Activated CD4-positive, alpha-beta T cell treated with anti-CD3 and anti-CD28 coated beads, Interleukin-2, Interleukin-4, amounts not matched to agents 100 ng/mL and 50 ng/mL, durations not matched to agents 16 hours and 8 hours (primary cell): ENCODE measurements at regions not wholly inside any gene's neighbourhood (a gene's known extent, or its start where the extent isn't known, plus 50 kb on each side); places are given as distances from the start of the nearest gene placed in this dataset.

Source experiments
- DNase-seq: peaks from one replicate; pipeline ENCODE4 v3.0.0-alpha.2; 2020; ENCODE audit warnings: low spot score

GRCh38 chr7:18413447-18413846 is 82.1 kb upstream of the HDAC9 start:
- DNase-seq, result no peak

DNA sequence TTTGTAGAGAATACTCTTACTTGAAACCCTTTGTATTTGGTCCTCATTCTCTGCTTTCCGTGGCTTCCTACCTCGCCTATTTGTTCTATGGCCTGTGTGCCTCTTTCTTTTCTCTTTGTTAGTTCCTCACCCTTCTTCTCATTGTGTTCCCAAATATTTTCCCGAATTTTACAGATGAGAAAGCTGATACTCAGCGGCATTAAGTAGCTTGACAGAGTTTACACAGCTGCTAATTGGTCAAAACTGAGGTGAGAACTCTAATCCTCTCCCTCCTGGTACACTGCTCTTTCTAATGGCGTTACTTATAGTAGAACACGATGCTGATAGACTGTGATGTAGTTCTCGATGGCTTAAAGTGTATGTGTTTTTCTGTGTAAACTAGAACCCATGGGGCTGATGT is 80.7 kb upstream of the HDAC9 start:
- no peak for DNase-seq

- DNase-seq, result no peak
Observed at GRCh38 chr7:18416988-18417387, 78.6 kb upstream of the HDAC9 start.

DNA sequence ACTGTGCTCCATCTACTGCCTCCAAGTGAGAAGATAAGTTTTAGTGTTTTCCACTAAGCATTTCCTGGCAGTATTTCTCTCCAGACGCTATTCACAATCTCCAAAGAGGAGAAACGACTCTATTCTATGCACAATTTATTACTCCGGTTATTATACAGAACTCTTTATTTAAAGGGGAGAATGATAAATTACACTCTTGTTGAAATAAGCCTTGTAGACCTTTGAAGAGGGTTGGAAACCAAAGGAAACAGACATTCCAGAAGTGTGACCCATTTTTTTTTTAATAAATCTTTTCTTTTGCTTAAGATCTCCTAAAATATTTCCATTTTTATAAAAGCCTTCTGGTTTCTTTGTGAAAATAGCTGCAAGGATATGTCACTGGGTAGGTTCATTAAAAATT is 76.1 kb upstream of the HDAC9 start:
- no peak for DNase-seq

DNA sequence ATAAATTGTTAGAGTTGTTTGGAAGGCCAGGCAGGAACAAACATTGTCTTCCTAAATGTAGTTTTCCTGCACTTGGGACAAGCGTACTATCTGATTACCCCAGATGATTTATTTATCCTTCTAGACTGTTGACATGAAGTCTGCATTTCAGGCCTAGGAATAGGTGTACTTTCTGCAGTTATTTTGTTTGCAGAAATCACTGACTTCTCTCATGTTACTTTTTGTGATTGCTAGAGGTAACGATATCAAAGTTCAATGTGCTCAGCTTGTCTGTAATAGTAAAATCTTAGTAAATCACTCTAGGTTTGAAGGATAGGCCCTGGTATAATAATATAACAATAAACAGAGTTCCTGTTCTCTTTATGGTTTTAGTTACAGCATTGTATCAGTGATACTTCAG is 75.4 kb upstream of the HDAC9 start:
- DNase-seq, result no peak

DNA sequence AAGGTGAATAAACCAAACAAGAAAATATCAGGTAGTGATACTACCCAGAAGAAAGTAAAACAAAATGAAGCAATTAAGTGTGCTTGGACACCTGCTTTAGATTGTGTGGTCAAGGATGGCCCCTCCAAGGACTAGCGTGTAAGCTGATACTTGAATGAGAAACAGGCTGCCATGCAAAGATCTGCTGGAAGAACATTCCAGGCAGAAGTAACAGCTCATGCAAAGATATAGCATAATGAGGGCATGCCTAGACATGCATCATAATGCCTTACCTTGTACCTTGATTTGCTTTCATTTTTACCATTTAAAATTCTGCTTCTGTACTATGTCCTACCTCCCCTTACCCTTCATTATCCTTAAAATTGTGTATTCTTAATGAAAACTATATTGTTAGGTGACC is 74.8 kb upstream of the HDAC9 start:
- no peak for DNase-seq

DNA sequence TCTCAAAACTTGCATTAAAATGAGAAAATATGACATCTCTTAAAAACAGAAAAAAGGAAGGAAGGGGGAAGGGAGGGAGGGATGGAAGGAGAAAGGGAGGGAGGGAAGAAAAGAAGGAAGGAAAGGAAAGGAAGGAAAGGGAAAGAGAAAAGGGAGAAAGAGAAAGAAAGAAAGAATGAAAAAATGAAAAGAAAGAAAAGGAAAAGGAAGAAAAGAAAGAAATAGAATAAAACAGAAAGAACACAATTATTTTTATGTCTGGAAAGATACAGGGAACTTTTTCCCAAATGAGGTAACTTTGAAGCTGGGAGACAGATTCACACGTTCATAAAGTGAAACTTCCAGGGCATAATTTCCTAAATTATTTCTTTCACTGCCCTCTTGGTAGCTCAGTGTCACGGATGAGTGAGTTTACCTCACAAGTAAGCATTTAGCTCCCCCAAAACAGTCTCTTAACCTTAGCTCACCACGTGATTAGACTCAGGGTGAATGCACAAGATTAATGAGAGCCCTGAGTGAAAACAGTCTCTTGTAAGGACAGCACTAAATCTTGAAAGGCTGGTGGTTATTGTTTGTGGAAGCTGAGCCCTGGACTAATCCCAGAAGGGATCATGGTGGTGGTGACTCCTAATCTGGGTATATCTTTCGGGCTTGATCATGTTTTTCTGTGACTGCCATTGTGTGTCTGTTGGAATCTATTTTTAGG is 74.1 kb upstream of the HDAC9 start:
- no peak for DNase-seq

GRCh38 chr7:18425227-18425626 is 70.3 kb upstream of the HDAC9 start:
- no peak for DNase-seq

- no peak for DNase-seq
Observed at GRCh38 chr7:18425838-18426445, 69.6 kb upstream of the HDAC9 start.

GRCh38 chr7:18426564-18427226 is 68.9 kb upstream of the HDAC9 start:
- DNase-seq, result no peak

GRCh38 chr7:18429547-18429946 is 66.0 kb upstream of the HDAC9 start:
- DNase-seq, result no peak

- no peak for DNase-seq
Observed at GRCh38 chr7:18430810-18431209, 64.7 kb upstream of the HDAC9 start.

DNA sequence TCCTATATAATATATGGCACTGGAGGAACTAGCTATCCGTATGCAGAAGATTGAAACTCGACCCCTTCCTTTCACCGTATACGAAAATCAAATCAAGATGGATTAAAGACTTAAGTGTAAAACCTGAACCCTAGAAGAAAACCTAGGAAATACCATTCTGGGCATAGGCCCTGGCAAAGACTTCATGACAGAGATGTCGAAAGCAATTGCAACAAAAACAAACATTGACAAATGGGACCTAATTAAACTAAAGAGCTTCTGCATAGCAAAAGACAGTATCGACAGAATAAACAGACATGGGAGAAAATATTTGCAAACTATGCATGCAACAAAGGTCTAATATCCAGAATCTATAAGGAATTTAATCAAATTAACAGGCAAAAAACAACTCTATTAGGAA is 61.4 kb upstream of the HDAC9 start:
- DNase-seq, result no peak

DNA sequence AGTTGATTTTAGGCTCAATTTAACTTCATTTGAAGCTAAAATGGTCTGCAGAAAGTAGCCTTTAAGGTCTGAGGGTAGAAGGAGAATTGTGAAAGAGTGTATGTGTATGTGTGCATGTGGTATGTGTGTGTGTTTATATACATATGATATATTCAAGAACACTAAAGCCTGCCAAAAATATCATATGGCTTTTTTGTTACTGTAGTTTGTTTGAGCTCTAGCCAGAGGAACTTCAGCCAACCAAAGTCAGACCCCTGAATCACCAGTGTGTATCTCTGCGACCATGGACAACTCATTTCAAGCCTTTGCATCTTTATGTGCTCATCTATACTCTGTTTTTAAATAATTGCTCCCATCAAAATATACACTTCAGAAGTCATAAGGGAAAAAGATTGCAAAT is 58.4 kb upstream of the HDAC9 start:
- no peak for DNase-seq

DNA sequence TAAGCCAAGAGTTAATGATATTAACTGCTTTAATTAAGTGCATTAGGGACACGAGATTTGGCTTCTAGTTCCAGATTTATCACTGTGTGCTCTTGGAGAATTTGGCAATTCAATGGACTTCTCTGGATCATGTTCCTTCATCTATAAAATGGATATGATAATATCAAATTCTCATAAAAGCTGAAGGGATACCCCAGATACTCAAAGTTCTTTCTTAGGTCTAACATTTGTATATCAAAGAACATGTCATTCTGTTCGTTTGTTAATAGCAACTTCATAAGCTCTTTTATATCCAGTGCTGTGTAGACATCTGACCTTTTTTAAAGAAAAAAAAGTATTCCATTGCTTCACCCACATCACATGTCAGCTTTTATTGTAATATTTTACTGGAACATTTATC is 54.6 kb upstream of the HDAC9 start:
- DNase-seq, result no peak

GRCh38 chr7:18444826-18445225 is 50.7 kb upstream of the HDAC9 start:
- DNase-seq, result no peak

DNA sequence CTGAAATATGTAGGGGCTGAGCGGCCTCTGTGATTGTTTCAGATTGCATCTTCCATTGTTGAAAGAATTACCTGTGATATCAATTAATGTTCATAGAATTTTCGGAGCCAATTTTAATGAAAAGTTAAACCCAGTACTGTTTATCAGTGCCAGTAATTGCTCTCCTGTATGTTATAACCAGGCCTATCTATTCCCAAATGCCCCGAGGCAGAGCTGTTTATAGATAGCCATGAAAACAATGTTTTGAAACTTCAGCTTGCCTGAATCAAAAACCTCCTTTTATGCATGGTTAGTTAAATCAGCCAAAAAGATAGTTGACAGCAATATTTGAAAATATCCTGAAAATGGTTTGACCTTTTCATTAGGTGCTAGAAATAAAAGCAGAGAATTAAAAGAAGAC is 50.1 kb upstream of the HDAC9 start:
- no peak for DNase-seq
